ENCODE measurements at regions not wholly inside any gene's neighbourhood (a gene's known extent, or its start where the extent isn't known, plus 50 kb on each side); places are given as distances from the start of the nearest gene placed in this dataset.

DNA sequence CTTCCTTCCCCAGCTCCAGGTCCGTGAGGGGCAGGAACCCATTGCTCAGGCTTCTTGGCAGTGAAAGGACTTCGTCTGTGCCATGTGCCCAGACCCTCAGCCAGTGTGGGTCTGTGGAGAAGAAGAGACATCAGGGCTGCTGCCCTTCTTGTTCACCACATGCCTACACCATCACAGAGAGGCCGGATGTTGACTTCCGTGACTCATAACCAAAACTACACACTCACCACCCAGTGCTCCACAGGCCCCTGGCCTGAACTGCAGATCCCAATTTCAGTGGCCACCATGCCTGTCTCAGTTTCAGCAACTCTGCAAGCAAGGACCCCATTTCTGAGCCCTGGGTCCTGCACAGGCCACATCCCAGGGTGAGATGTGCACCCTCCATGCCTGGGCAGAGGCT, 332.6 kb upstream of the SALL3 start:
- no peak for DNase-seq (ENCODE audit: low read depth, low spot score)
- no peak for TF ChIP-seq CTCF (IDR thresholded peaks at IDR 0.05; ENCODE audit: low read depth, low read length)
- no peak overlapping the region for H3K4me3 ChIP-seq (ENCODE audit: low read depth, low read length)
- in situ Hi-C loops (cut with HindIII; ENCODE audit: low sequenced_read_pairs) = no loop called here

DNA sequence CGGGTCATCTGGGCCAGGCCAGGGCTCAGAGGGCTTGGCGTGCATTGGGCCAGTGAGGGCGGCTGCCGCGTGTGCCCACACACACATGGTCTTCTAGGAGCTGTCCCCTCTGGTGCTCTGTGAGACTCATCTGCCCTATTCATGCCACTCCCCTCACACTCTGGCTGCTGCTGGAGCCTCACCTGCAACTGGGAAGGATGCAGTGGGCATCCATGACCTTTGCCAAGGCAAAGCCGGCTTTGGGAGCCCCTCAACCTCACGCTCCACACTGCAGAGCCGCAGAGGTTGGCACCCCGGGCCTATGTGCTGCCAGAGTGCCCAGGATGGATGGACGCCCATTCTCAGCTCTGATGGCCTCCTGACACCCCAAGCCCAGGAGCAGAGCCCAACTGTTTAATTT, 330.2 kb upstream of the SALL3 start:
- DNase-seq (ENCODE audit: low read depth, low spot score) = no peak
- H3K4me3 ChIP-seq (ENCODE audit: low read depth, low read length) = no peak overlapping the region
- in situ Hi-C loops (cut with HindIII; ENCODE audit: low sequenced_read_pairs) = no loop called here
- TF ChIP-seq CTCF (IDR thresholded peaks at IDR 0.05; ENCODE audit: low read depth, low read length) = no peak

- no peak overlapping the region for H3K4me3 ChIP-seq (ENCODE audit: low read depth, low read length)
- in situ Hi-C loops (cut with HindIII; ENCODE audit: low sequenced_read_pairs) = no loop called here
- no peak for DNase-seq (ENCODE audit: low read depth, low spot score)
- no peak for TF ChIP-seq CTCF (IDR thresholded peaks at IDR 0.05; ENCODE audit: low read depth, low read length)
Observed at GRCh38 chr18:78650926-78651325, 328.7 kb upstream of the SALL3 start.

DNA sequence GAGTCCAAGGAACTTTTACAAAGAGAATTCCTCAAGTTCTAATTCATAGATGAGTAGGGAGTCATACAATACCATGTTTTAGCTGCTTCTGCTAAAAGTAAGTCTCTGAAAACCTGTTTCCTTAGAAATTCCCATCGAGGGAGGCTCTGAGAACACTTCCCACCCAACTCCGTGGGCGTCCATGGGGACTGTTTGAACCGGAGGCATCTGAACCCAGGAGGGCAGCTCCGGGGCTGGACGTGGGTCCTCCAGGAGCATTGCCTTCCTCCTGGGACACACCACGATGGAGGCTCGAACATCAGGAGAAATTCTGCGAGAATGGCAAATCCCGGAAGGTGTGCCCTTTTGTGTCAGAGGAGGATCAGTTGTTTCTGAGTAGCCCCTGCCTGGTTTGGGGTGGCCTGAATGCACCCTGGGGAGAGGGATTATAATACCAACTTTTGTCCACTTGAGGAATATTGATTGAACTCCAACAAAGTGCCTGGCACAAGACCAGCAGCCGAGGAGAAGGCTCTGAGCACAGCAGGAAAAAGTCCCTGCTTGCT, 327.5 kb upstream of the SALL3 start:
- H3K4me3 ChIP-seq (ENCODE audit: low read depth, low read length) = no peak overlapping the region
- DNase-seq (ENCODE audit: low read depth, low spot score) = no peak
- in situ Hi-C loops (cut with HindIII; ENCODE audit: low sequenced_read_pairs) = no loop called here
- no peak for TF ChIP-seq CTCF (IDR thresholded peaks at IDR 0.05; ENCODE audit: low read depth, low read length)

- in situ Hi-C loops (cut with HindIII; ENCODE audit: low sequenced_read_pairs) = no loop called here
- DNase-seq (ENCODE audit: low read depth, low spot score) = no peak
- no peak for TF ChIP-seq CTCF (IDR thresholded peaks at IDR 0.05; ENCODE audit: low read depth, low read length)
- no peak overlapping the region for H3K4me3 ChIP-seq (ENCODE audit: low read depth, low read length)
Observed at GRCh38 chr18:78655921-78656320, 323.7 kb upstream of the SALL3 start.

GRCh38 chr18:78656346-78656925, 323.2 kb upstream of the SALL3 start:
- DNase-seq (ENCODE audit: low read depth, low spot score) = no peak
- TF ChIP-seq CTCF (IDR thresholded peaks at IDR 0.05; ENCODE audit: low read depth, low read length) = no peak
- in situ Hi-C loops (cut with HindIII; ENCODE audit: low sequenced_read_pairs) = no loop called here
- H3K4me3 ChIP-seq (ENCODE audit: low read depth, low read length) = no peak overlapping the region

Measured in astrocyte of the spinal cord (primary cell).